ENCODE measurements at regions not wholly inside any gene's neighbourhood (a gene's known extent, or its start where the extent isn't known, plus 50 kb on each side); places are given as distances from the start of the nearest gene placed in this dataset.

DNA sequence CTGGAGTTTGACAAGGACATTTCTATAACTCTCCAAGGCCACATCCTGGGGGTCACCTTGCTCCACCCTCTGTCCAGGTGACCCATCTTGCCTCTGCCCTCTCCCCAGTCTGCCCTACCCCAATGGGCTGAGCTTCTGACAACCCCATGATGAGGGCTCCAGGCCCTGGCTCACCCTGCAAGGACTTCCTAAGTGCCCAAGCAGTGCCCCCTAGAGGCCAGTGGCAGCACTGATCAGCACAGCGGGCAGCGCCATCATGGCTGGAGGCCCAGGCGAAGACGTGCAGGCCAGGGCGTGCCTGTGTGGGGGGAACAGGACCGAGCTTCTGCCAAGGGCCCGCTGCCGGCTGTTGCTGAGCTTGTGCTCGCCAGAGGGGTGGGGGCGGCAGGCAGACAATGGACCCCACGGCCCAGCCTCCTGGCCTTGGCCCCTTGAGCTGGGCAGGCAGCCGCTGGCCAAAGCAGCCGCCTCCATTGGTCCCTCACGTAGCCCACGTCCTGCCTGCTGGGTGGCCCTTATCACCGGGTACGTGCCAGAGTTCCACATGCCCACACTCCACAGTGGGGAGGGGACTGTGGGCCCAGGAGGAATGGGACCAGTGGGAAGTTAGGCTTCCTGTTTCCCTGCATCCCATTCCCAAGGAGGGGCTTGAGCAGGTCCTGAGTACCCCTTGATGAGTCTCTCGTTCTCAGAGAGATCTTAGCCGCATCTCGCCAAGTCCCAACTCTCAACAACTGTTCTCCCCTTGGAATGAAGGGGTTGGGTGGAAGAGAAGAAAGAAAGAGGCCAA is 64.3 kb downstream of the MRPL14 start:
- H3K27me3 ChIP-seq = no peaks in the 10 kb centered on the region
- H3K36me3 ChIP-seq = no peaks in the 10 kb centered on the region
- peaks cover 0 to 78% of the 10 kb centered on the region in 2 donors for H3K4me1 ChIP-seq
- no peak overlapping the region for H3K4me3 ChIP-seq
- peak overlapping the region; percentile 87 to 88 for H3K27ac ChIP-seq
- DNase-seq (ENCODE audit: low spot score) = no peak
- H3K9me3 ChIP-seq = no peaks in the 10 kb centered on the region
- TF ChIP-seq, protein P1, sequence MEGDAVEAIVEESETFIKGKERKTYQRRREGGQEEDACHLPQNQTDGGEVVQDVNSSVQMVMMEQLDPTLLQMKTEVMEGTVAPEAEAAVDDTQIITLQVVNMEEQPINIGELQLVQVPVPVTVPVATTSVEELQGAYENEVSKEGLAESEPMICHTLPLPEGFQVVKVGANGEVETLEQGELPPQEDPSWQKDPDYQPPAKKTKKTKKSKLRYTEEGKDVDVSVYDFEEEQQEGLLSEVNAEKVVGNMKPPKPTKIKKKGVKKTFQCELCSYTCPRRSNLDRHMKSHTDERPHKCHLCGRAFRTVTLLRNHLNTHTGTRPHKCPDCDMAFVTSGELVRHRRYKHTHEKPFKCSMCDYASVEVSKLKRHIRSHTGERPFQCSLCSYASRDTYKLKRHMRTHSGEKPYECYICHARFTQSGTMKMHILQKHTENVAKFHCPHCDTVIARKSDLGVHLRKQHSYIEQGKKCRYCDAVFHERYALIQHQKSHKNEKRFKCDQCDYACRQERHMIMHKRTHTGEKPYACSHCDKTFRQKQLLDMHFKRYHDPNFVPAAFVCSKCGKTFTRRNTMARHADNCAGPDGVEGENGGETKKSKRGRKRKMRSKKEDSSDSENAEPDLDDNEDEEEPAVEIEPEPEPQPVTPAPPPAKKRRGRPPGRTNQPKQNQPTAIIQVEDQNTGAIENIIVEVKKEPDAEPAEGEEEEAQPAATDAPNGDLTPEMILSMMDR (IDR thresholded peaks at IDR 0.05) = peak; percentile 29 to 57

DNA sequence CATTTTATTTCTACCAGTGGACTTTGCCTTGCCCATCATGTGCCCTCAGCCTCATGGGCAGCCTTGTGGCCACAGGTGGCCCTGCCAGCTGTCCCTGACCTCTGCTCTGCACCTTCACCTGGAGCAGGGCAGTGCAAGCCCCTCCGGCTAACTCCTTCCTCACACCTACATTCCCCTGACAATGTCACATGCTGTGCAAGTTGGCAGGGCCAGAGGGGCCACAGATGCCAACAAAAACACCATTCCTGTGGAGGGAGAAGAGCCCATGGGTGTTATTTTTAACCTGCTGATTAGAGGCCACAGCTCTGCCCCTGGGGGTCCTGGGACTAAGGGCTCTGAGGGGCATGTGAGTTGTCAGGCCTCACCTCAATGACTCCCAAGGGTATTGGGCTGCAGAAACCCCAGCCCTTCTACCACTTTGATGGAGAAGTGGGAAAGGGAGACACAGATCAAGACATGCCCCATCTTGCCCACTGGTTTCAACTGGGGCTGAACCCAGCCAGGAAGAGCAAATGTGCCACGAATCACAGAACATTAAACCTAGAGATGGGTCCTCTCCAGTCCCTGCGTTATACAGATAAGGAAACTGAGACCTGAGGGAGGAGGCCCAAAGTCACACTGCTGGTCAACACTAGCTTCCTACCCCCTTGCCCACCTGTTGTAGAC is 65.0 kb downstream of the MRPL14 start:
- Histone ChIP-seq H3K4me3 (no peak overlapping the region), H3K9me3 (no peaks in the 10 kb centered on the region), H3K36me3 (no peaks in the 10 kb centered on the region), H3K27me3 (no peaks in the 10 kb centered on the region), H3K4me1 (peaks cover 0 to 84% of the 10 kb centered on the region in 2 donors), H3K27ac (peak overlapping the region; percentile 87 to 88)
- TF ChIP-seq, protein P1 (IDR thresholded peaks at IDR 0.05) = no peak
- no peak for DNase-seq (ENCODE audit: low spot score)

DNA sequence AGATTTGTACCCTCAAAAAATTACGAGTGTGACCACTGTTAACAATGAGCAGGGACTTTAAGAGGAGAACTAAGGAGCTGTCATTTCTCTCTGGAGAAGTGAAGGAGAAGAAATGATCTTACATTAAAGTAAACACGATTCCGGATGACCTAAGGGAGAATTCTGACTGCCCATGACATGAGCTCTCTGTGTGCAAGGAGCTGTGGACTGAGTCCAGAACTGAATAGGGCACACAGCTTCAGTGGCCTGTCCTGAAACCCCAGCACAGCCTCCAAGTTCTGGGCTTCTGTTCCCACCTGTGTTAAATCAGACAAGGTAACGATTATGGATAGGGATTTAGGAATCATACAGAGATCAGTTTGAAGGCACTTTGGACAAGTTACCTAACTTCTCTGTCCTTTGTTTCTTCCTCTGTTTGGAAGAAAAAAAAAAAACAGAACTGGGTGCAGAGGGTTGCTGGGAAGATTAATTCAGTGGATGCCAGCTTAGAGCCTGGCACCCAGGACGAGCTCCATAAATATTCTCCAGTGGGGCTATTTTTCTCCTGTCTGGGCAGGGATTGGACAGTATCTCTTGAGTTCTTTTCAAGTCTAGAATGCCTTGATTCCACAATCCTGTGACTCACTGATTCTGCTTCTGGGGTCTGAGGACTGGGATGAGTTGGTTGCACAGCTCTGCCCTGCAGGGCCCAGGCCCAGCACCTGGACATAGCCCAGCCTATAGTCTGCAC is 65.7 kb downstream of the MRPL14 start:
- no peak for DNase-seq (ENCODE audit: low spot score)
- TF ChIP-seq, protein P1 (IDR thresholded peaks at IDR 0.05) = no peak
- peaks cover 0 to 91% of the 10 kb centered on the region in 2 donors for H3K4me1 ChIP-seq

DNA sequence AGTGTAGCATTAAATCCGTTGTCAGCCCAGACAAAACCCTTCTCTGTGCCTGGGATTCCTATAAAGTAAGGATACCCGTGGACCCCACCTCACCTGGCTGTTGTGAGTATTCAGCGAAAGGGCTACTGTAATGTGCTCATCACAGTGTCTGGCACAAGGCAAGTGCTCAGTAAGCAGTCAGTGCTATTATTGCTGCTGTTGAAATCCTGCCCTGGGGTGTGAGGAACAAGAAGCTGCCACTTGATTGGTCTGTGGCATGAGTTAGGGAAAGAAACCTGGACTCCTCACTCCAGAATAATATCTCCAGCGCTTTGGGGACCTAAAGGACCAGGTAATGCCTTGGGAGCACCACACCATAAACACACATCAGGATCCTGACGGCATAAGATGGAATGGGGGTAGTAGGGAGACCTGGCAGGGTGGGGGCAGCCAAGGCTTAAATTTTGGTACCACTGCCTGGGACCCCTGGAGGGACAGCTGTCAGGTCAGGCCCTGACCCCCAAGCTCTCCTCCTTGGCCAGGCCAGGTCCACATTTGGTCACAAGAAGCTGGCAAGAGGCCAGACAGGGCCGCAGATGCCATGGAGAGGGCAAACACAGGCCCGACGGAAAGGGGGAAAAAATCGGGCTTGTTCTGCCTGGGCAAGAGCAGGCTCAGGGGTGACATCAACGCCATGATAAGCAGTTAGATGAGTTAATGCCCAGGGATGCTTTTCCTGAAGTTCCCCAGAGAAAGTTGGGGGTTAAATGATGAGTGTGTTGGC is 66.5 kb downstream of the MRPL14 start:
- H3K4me3 ChIP-seq = no peak overlapping the region
- TF ChIP-seq, protein P1 (IDR thresholded peaks at IDR 0.05) = no peak
- peaks cover 0 to 94% of the 10 kb centered on the region in 2 donors for H3K4me1 ChIP-seq
- no peaks in the 10 kb centered on the region for H3K27me3 ChIP-seq
- no peak for DNase-seq (ENCODE audit: low spot score)
- no peaks in the 10 kb centered on the region for H3K9me3 ChIP-seq
- H3K36me3 ChIP-seq = no peaks in the 10 kb centered on the region
- peak overlapping the region; percentile 87 to 88 for H3K27ac ChIP-seq

More for the DNA sequence above, 65.7 kb downstream of the MRPL14 start:
- Histone ChIP-seq H3K36me3 (no peaks in the 10 kb centered on the region), H3K4me3 (no peak overlapping the region), H3K27me3 (no peaks in the 10 kb centered on the region), H3K27ac (peak overlapping the region; percentile 87 to 88), H3K9me3 (no peaks in the 10 kb centered on the region)
